ENCODE measurements at regions not wholly inside any gene's neighbourhood (a gene's known extent, or its start where the extent isn't known, plus 50 kb on each side); places are given as distances from the start of the nearest gene placed in this dataset.
A peak's percentile ranks its signal among the peaks of the same experiment; 100 is the strongest.

GRCh38 chr5:74200560-74200959 lies 440.0 kb downstream of the ENC1 start:
- Mint-ChIP-seq H3K4me1 (peaks cover 18% of the 10 kb centered on the region), H3K4me3 (no peak overlapping the region), H3K36me3 (no peaks in the 10 kb centered on the region), H3K9me3 (ENCODE audit: low read depth) (no peaks in the 10 kb centered on the region), H3K27me3 (peaks cover 9% of the 10 kb centered on the region), H3K27ac (no peak overlapping the region)
- ATAC-seq (no peak), DNase-seq (no peak)
- CTCF ChIA-PET = no interaction called here

- no peaks in the 10 kb centered on the region for H3K9me3 Mint-ChIP-seq (ENCODE audit: low read depth)
- peaks cover 18% of the 10 kb centered on the region for H3K4me1 Mint-ChIP-seq
- DNase-seq (no peak), ATAC-seq (no peak)
- CTCF ChIA-PET = no interaction called here
- H3K4me3 Mint-ChIP-seq = no peak overlapping the region
- no peaks in the 10 kb centered on the region for H3K36me3 Mint-ChIP-seq
- peaks cover 12% of the 10 kb centered on the region for H3K27me3 Mint-ChIP-seq
- H3K27ac Mint-ChIP-seq = no peak overlapping the region
These were observed 440.9 kb downstream of the ENC1 start for GRCh38 chr5:74199436-74200210.

GRCh38 chr5:74199005-74199404 lies 441.5 kb downstream of the ENC1 start:
- CTCF ChIA-PET = no interaction called here
- ATAC-seq = peak; percentile 45
- Mint-ChIP-seq H3K4me1 (peaks cover 18% of the 10 kb centered on the region), H3K27me3 (peaks cover 7% of the 10 kb centered on the region), H3K36me3 (no peaks in the 10 kb centered on the region), H3K27ac (no peak overlapping the region), H3K4me3 (no peak overlapping the region), H3K9me3 (ENCODE audit: low read depth) (no peaks in the 10 kb centered on the region)
- peak; percentile 51 for DNase-seq

GRCh38 chr5:74198156-74198555 lies 442.4 kb downstream of the ENC1 start:
- CTCF ChIA-PET = no interaction called here
- DNase-seq (no peak), ATAC-seq (no peak)
- Mint-ChIP-seq H3K4me3 (no peak overlapping the region), H3K36me3 (no peaks in the 10 kb centered on the region), H3K27ac (no peak overlapping the region), H3K27me3 (peaks cover 6% of the 10 kb centered on the region), H3K4me1 (peaks cover 18% of the 10 kb centered on the region), H3K9me3 (ENCODE audit: low read depth) (no peaks in the 10 kb centered on the region)

- no peak for DNase-seq
- CTCF ChIA-PET = no interaction called here
- H3K4me3 Mint-ChIP-seq = no peak overlapping the region
- no peak overlapping the region for H3K27ac Mint-ChIP-seq
- H3K9me3 Mint-ChIP-seq (ENCODE audit: low read depth) = no peaks in the 10 kb centered on the region
- peaks cover 15% of the 10 kb centered on the region for H3K27me3 Mint-ChIP-seq
- ATAC-seq = no peak
- H3K4me1 Mint-ChIP-seq = peaks cover 10% of the 10 kb centered on the region
- no peaks in the 10 kb centered on the region for H3K36me3 Mint-ChIP-seq
These were observed 444.3 kb downstream of the ENC1 start for GRCh38 chr5:74196233-74196632.

GRCh38 chr5:74194196-74194595 lies 446.3 kb downstream of the ENC1 start:
- Mint-ChIP-seq H3K9me3 (ENCODE audit: low read depth) (no peaks in the 10 kb centered on the region), H3K27me3 (peaks cover 15% of the 10 kb centered on the region), H3K27ac (no peak overlapping the region), H3K4me1 (peaks cover 8% of the 10 kb centered on the region), H3K36me3 (no peaks in the 10 kb centered on the region), H3K4me3 (no peak overlapping the region)
- no peak for DNase-seq
- CTCF ChIA-PET = no interaction called here
- no peak for ATAC-seq

- ATAC-seq (no peak), DNase-seq (no peak)
- Mint-ChIP-seq H3K36me3 (no peaks in the 10 kb centered on the region), H3K4me3 (no peak overlapping the region), H3K9me3 (ENCODE audit: low read depth) (no peaks in the 10 kb centered on the region), H3K27ac (no peak overlapping the region), H3K4me1 (no peaks in the 10 kb centered on the region), H3K27me3 (peaks cover 15% of the 10 kb centered on the region)
- CTCF ChIA-PET = no interaction called here
These were observed 447.8 kb downstream of the ENC1 start for GRCh38 chr5:74192606-74193299.

- Mint-ChIP-seq H3K4me3 (no peak overlapping the region), H3K27me3 (peaks cover 10% of the 10 kb centered on the region), H3K36me3 (no peaks in the 10 kb centered on the region), H3K27ac (no peak overlapping the region), H3K9me3 (ENCODE audit: low read depth) (no peaks in the 10 kb centered on the region), H3K4me1 (no peaks in the 10 kb centered on the region)
- no peak for ATAC-seq
- CTCF ChIA-PET = no interaction called here
- DNase-seq = no peak
These were observed 452.0 kb downstream of the ENC1 start for GRCh38 chr5:74188351-74189105.

GRCh38 chr5:74187757-74188156 lies 452.8 kb downstream of the ENC1 start:
- H3K4me1 Mint-ChIP-seq = no peaks in the 10 kb centered on the region
- ATAC-seq (no peak), DNase-seq (no peak)
- H3K9me3 Mint-ChIP-seq (ENCODE audit: low read depth) = no peaks in the 10 kb centered on the region
- H3K27me3 Mint-ChIP-seq = peaks cover 7% of the 10 kb centered on the region
- H3K27ac Mint-ChIP-seq = no peak overlapping the region
- CTCF ChIA-PET = no interaction called here
- no peak overlapping the region for H3K4me3 Mint-ChIP-seq
- H3K36me3 Mint-ChIP-seq = no peaks in the 10 kb centered on the region

GRCh38 chr5:74186356-74187315 lies 453.9 kb downstream of the ENC1 start:
- H3K4me1 Mint-ChIP-seq = no peaks in the 10 kb centered on the region
- H3K36me3 Mint-ChIP-seq = no peaks in the 10 kb centered on the region
- no peak overlapping the region for H3K27ac Mint-ChIP-seq
- DNase-seq (no peak), ATAC-seq (no peak)
- H3K27me3 Mint-ChIP-seq = peaks cover 5% of the 10 kb centered on the region
- H3K9me3 Mint-ChIP-seq (ENCODE audit: low read depth) = no peaks in the 10 kb centered on the region
- CTCF ChIA-PET = no interaction called here
- H3K4me3 Mint-ChIP-seq = no peak overlapping the region

- Mint-ChIP-seq H3K27ac (no peak overlapping the region), H3K36me3 (no peaks in the 10 kb centered on the region), H3K9me3 (ENCODE audit: low read depth) (no peaks in the 10 kb centered on the region), H3K4me3 (no peak overlapping the region), H3K4me1 (no peaks in the 10 kb centered on the region), H3K27me3 (peaks cover 5% of the 10 kb centered on the region)
- CTCF ChIA-PET = no interaction called here
- no peak for DNase-seq
- ATAC-seq = no peak
These were observed 454.9 kb downstream of the ENC1 start for GRCh38 chr5:74185599-74185998.

GRCh38 chr5:74184649-74185048 lies 455.9 kb downstream of the ENC1 start:
- no peak overlapping the region for H3K27ac Mint-ChIP-seq
- ATAC-seq (no peak), DNase-seq (no peak)
- peaks cover 5% of the 10 kb centered on the region for H3K27me3 Mint-ChIP-seq
- CTCF ChIA-PET = no interaction called here
- no peaks in the 10 kb centered on the region for H3K36me3 Mint-ChIP-seq
- H3K4me3 Mint-ChIP-seq = no peak overlapping the region
- H3K9me3 Mint-ChIP-seq (ENCODE audit: low read depth) = no peaks in the 10 kb centered on the region
- H3K4me1 Mint-ChIP-seq = no peaks in the 10 kb centered on the region

GRCh38 chr5:74183041-74183440 lies 457.5 kb downstream of the ENC1 start:
- no peak overlapping the region for H3K4me3 Mint-ChIP-seq
- DNase-seq = no peak
- no peak for ATAC-seq
- H3K27ac Mint-ChIP-seq = no peak overlapping the region
- no peaks in the 10 kb centered on the region for H3K36me3 Mint-ChIP-seq
- H3K27me3 Mint-ChIP-seq = peaks cover 5% of the 10 kb centered on the region
- CTCF ChIA-PET = no interaction called here
- no peaks in the 10 kb centered on the region for H3K9me3 Mint-ChIP-seq (ENCODE audit: low read depth)
- no peaks in the 10 kb centered on the region for H3K4me1 Mint-ChIP-seq

Measured in activated CD8-positive, alpha-beta memory T cell treated with anti-CD3 and anti-CD28 coated beads, Interleukin-2, amount 10 ng/mL, durations not matched to agents 7 days and 5 days (primary cell).